OCI-LY3 (cell line): ENCODE measurements at regions not wholly inside any gene's neighbourhood (a gene's known extent, or its start where the extent isn't known, plus 50 kb on each side); places are given as distances from the start of the nearest gene placed in this dataset.

Experiments used
- H2AFZ ChIP-seq: fragments of 200-600, 300-600 bp; shearing (Covaris generic); 2 replicates; pipeline ENCODE4 v1.6.0; 2014; ENCODE audit warnings: antibody characterized with exemption, low read depth, low read length
- H3K27ac ChIP-seq: fragments of 200-600, 300-600 bp; sonication (generic); 2 replicates; pipeline ENCODE4 v1.5.1; 2014; ENCODE audit warnings: mild to moderate bottlenecking, low read length, moderate library complexity, mixed read lengths
- H3K27me3 ChIP-seq: fragments of 200-600, 300-600 bp; sonication (generic); 2 replicates; pipeline ENCODE4 v1.6.1; 2014; ENCODE audit warnings: low read depth, low read length, mixed read lengths
- H3K36me3 ChIP-seq: fragments of 200-600, 300-600 bp; sonication (generic); replicated peaks from 2 replicates; pipeline ENCODE3; 2014; ENCODE audit warnings: low read depth, low read length, mixed read lengths
- H3K4me1 ChIP-seq: fragments of 300-600, 200-600 bp; sonication (generic); 2 replicates; pipeline ENCODE4 v1.6.1; 2014; ENCODE audit warnings: low read length, mixed read lengths
- H3K4me2 ChIP-seq: fragments of 200-600, 300-600 bp; sonication (generic); 2 replicates; pipeline ENCODE4 v1.6.1; 2014; ENCODE audit warnings: low read length, mixed read lengths
- H3K4me3 ChIP-seq: fragments of 300-600, 200-600 bp; sonication (generic); 2 replicates; pipeline ENCODE4 v1.5.1; 2014; ENCODE audit warnings: antibody characterized with exemption, mild to moderate bottlenecking, low read length, moderate library complexity
- H3K79me2 ChIP-seq: fragments of 300-600, 200-600 bp; shearing (Covaris generic); 2 replicates; pipeline ENCODE4 v1.6.1; 2014; ENCODE audit warnings: mild to moderate bottlenecking, low read length, mixed read lengths
- H3K9ac ChIP-seq: fragments of 300-600, 200-600 bp; shearing (Covaris generic); 2 replicates; pipeline ENCODE4 v1.6.0; 2014; ENCODE audit warnings: mild to moderate bottlenecking, low read length, moderate library complexity
- H3K9me3 ChIP-seq: fragments of 200-600, 300-600 bp; shearing (Covaris generic); 2 replicates; pipeline ENCODE4 v1.6.1; 2014; ENCODE audit warnings: low read length, mixed read lengths; ENCODE audit not compliant: insufficient read depth
- H4K20me1 ChIP-seq: fragments of 200-600, 300-600 bp; sonication (generic); 2 replicates; pipeline ENCODE4 v1.6.1; 2016; ENCODE audit warnings: low read length, mixed read lengths; ENCODE audit not compliant: insufficient read depth
- EZH2phosphoT487 ChIP-seq: fragments of 200-600 bp; shearing (Covaris generic); IDR thresholded peaks from 2 replicates; pipeline ENCODE4 v1.6.1; 2018; ENCODE audit warnings: antibody characterized with exemption, mixed run types, low read depth
- TF ChIP-seq, protein P1 (sequence below): fragments of 200-600, 300-600 bp; sonication (generic); IDR thresholded peaks from 2 replicates; pipeline ENCODE4 v1.5.1; 2014; ENCODE audit warnings: antibody characterized with exemption, low read length, low read depth

DNA sequence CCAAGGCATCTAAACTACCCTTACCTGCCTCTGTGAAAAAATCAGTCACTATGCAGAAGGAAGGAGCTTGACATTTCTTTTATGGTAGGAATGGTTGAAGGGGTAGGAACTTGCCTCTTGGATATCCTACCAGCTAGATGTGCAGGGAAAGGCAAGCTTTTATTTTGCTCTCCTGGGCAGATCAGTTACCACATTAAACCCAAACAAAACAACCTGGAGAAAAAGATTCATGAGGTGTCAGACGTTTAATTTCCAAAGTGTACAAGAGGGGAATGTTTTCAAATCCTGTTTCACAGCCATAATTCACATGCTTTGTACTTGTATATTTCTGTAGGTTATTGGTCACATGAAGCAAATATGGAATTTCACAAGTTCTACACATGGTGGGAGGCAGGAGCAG lies 67.0 kb upstream of the IFNG-AS1 start:
- H3K27me3 ChIP-seq: 0 out of 2 replicates have a peak, but pooled peaks cover 10% of the 10 kb centered on the region
- peaks cover 11% of the 10 kb centered on the region for H3K4me1 ChIP-seq
- H3K36me3 ChIP-seq: no peaks in the 10 kb centered on the region
- no peaks in the 10 kb centered on the region for H3K9me3 ChIP-seq
- no peaks in the 10 kb centered on the region for H4K20me1 ChIP-seq
- H3K79me2 ChIP-seq: no peaks in the 10 kb centered on the region
- H3K4me3 ChIP-seq: no peak overlapping the region
- no peak overlapping the region for H3K4me2 ChIP-seq
- TF ChIP-seq, protein P1, sequence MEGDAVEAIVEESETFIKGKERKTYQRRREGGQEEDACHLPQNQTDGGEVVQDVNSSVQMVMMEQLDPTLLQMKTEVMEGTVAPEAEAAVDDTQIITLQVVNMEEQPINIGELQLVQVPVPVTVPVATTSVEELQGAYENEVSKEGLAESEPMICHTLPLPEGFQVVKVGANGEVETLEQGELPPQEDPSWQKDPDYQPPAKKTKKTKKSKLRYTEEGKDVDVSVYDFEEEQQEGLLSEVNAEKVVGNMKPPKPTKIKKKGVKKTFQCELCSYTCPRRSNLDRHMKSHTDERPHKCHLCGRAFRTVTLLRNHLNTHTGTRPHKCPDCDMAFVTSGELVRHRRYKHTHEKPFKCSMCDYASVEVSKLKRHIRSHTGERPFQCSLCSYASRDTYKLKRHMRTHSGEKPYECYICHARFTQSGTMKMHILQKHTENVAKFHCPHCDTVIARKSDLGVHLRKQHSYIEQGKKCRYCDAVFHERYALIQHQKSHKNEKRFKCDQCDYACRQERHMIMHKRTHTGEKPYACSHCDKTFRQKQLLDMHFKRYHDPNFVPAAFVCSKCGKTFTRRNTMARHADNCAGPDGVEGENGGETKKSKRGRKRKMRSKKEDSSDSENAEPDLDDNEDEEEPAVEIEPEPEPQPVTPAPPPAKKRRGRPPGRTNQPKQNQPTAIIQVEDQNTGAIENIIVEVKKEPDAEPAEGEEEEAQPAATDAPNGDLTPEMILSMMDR: no peak
- no peak for TF ChIP-seq EZH2phosphoT487
- no peak overlapping the region for H2AFZ ChIP-seq
- no peak overlapping the region for H3K9ac ChIP-seq
- no peak overlapping the region for H3K27ac ChIP-seq

DNA sequence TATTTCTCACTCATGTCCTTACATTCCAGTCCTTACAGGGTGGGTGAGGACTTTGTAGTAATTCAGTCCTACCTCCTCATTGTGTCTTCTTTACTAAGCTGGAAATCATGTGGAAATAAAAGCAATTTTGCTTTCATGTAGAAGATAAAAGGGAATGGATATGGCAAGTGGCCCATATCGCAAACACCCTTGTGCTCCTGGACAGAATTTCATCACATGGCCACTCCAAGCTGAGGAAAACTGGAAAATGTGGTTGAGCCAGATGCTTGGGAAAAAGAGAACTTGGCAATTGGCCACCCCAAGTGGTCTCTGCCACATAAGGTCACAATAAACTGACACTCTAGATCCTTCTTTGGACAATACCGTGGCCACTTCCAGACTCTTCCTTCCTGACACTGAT lies 64.2 kb upstream of the IFNG-AS1 start:
- Histone ChIP-seq H4K20me1 (no peaks in the 10 kb centered on the region), H3K4me1 (peaks cover under 1% of the 10 kb centered on the region), H3K9me3 (no peaks in the 10 kb centered on the region), H3K4me3 (no peak overlapping the region), H3K9ac (no peak overlapping the region), H3K27me3 (peaks cover 20% of the 10 kb centered on the region; the same call in 1 of the 2 replicates), H3K4me2 (no peak overlapping the region), H2AFZ (no peak overlapping the region), H3K79me2 (no peaks in the 10 kb centered on the region), H3K27ac (no peak overlapping the region), H3K36me3 (no peaks in the 10 kb centered on the region)
- no peak for TF ChIP-seq EZH2phosphoT487
- TF ChIP-seq, protein P1: no peak

DNA sequence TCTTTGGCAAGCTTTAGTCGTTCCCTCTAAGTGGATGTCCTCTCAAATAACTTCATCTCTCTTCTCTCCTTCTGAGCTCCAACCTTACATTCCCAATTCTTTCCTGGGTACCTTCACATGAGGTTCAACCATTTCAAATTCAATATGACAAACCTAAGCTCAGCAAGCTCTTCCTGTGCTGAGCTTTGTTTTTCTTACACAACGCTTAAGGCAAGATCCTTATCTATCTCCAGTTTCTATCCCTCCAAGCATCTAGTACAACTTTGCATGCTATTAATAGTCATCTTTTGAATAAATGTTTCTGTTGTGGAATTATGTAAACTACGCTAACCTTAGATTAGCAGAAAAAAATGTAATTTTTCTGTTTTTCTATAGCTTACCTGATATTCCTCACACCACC lies 63.7 kb upstream of the IFNG-AS1 start:
- no peaks in the 10 kb centered on the region for H3K4me1 ChIP-seq
- H2AFZ ChIP-seq: no peak overlapping the region
- H4K20me1 ChIP-seq: no peaks in the 10 kb centered on the region
- H3K36me3 ChIP-seq: no peaks in the 10 kb centered on the region
- no peak overlapping the region for H3K4me2 ChIP-seq
- H3K9ac ChIP-seq: no peak overlapping the region
- no peak overlapping the region for H3K27ac ChIP-seq
- TF ChIP-seq EZH2phosphoT487: no peak
- TF ChIP-seq, protein P1: no peak
- no peaks in the 10 kb centered on the region for H3K9me3 ChIP-seq
- peaks cover 25% of the 10 kb centered on the region for H3K27me3 ChIP-seq
- no peak overlapping the region for H3K4me3 ChIP-seq
- no peaks in the 10 kb centered on the region for H3K79me2 ChIP-seq

DNA sequence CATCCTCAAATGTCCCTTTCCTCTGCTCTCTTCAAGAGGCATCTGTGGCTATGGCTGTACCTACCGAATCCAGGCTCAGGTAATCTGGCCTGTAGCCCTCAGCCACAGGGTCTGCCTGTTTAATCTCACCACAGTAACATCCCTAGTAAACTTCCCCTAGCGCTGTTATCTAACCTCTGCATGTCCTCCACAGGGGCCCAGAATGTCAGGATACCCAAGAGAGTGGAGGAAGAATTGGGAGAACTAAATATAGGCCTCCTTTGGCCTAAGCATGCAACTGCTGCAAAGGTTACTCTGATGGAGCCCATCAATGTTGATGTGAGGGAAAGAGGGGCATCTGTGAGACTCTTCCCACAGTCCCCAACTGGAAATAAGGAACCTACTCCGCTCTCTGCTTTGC lies 63.2 kb upstream of the IFNG-AS1 start:
- Histone ChIP-seq H3K4me2 (no peak overlapping the region), H3K27ac (no peak overlapping the region), H3K36me3 (no peaks in the 10 kb centered on the region), H3K79me2 (no peaks in the 10 kb centered on the region), H2AFZ (no peak overlapping the region), H3K9me3 (no peaks in the 10 kb centered on the region), H3K9ac (no peak overlapping the region), H3K4me1 (no peaks in the 10 kb centered on the region), H3K27me3 (peaks cover 29% of the 10 kb centered on the region), H3K4me3 (no peak overlapping the region), H4K20me1 (no peaks in the 10 kb centered on the region)
- TF ChIP-seq, protein P1: no peak
